ENCODE measurements at regions not wholly inside any gene's neighbourhood (a gene's known extent, or its start where the extent isn't known, plus 50 kb on each side); places are given as distances from the start of the nearest gene placed in this dataset.

GRCh38 chr13:21971662-21972621 lies 301.1 kb downstream of the FGF9 start:
- no peak overlapping the region for H3K4me3 ChIP-seq (ENCODE audit: low read length)
- DNase-seq (ENCODE audit: low read depth), result no peak
- TF ChIP-seq, protein P1, sequence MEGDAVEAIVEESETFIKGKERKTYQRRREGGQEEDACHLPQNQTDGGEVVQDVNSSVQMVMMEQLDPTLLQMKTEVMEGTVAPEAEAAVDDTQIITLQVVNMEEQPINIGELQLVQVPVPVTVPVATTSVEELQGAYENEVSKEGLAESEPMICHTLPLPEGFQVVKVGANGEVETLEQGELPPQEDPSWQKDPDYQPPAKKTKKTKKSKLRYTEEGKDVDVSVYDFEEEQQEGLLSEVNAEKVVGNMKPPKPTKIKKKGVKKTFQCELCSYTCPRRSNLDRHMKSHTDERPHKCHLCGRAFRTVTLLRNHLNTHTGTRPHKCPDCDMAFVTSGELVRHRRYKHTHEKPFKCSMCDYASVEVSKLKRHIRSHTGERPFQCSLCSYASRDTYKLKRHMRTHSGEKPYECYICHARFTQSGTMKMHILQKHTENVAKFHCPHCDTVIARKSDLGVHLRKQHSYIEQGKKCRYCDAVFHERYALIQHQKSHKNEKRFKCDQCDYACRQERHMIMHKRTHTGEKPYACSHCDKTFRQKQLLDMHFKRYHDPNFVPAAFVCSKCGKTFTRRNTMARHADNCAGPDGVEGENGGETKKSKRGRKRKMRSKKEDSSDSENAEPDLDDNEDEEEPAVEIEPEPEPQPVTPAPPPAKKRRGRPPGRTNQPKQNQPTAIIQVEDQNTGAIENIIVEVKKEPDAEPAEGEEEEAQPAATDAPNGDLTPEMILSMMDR (conservative IDR thresholded peaks at IDR 0.05; ENCODE audit: low read depth, low read length), result no peak

GRCh38 chr13:21973437-21974125 lies 302.7 kb downstream of the FGF9 start:
- TF ChIP-seq, protein P1 (conservative IDR thresholded peaks at IDR 0.05; ENCODE audit: low read depth, low read length), result no peak
- H3K4me3 ChIP-seq (ENCODE audit: low read length), result no peak overlapping the region
- DNase-seq (ENCODE audit: low read depth), result no peak

GRCh38 chr13:21974741-21975140 lies 303.9 kb downstream of the FGF9 start:
- H3K4me3 ChIP-seq (ENCODE audit: low read length), result no peak overlapping the region
- DNase-seq (ENCODE audit: low read depth), result no peak
- TF ChIP-seq, protein P1 (conservative IDR thresholded peaks at IDR 0.05; ENCODE audit: low read depth, low read length), result no peak

DNA sequence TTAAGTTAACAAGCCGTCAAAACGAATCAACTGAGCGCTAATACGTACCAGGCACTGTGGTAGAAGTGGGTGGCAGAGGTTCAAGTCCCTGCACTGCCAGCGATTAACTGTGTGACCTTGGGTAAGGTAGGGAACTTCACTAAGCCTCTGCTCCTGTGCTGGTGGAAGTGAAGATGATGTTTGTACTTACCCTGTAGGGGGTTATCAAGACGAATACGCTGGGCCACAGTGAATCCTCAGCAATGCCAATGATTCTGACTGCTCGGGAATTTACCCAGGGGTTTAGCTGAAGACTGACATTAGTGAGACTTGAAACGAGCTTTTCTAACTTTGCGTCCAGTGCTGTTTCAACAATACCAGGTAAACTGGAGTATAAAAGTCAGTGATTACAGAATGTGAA lies 305.3 kb downstream of the FGF9 start:
- H3K4me3 ChIP-seq (ENCODE audit: low read length), result no peak overlapping the region
- TF ChIP-seq, protein P1 (conservative IDR thresholded peaks at IDR 0.05; ENCODE audit: low read depth, low read length), result no peak
- no peak for DNase-seq (ENCODE audit: low read depth)

- TF ChIP-seq, protein P1 (conservative IDR thresholded peaks at IDR 0.05; ENCODE audit: low read depth, low read length), result no peak
- no peak for DNase-seq (ENCODE audit: low read depth)
- H3K4me3 ChIP-seq (ENCODE audit: low read length), result no peak overlapping the region
Observed at GRCh38 chr13:21979161-21979806, 308.4 kb downstream of the FGF9 start.

- TF ChIP-seq, protein P1 (conservative IDR thresholded peaks at IDR 0.05; ENCODE audit: low read depth, low read length), result no peak
- no peak for DNase-seq (ENCODE audit: low read depth)
- H3K4me3 ChIP-seq (ENCODE audit: low read length), result no peak overlapping the region
Observed at GRCh38 chr13:21980049-21980448, 309.2 kb downstream of the FGF9 start.

Data from retinal pigment epithelial cell (primary cell).